K562 (cell line): ENCODE measurements at regions not wholly inside any gene's neighbourhood (a gene's known extent, or its start where the extent isn't known, plus 50 kb on each side); places are given as distances from the start of the nearest gene placed in this dataset.
"Not testable (repeated sequence)": the region's sequence is repeated elsewhere in the genome, so short reads cannot be mapped to it uniquely, and the experiment has no call there.

Source experiments
- ATAC-seq: fragments of 200-7000 bp; cut with Tn5 transposase; 3 replicates; pipeline ENCODE4 v1.9.1; 2020; ENCODE audit warnings: moderate library complexity
- BruUV-seq: library from RNA; stranded (reverse); fragments of 400-500 nt; replicated peaks from 2 replicates; lab custom pipeline; 2021; lab: Mats Ljungman, UMichigan
- CTCF ChIA-PET: fragments of 300-600 bp; formaldehyde crosslinking; extraction: SDS; loops from one replicate; lab custom pipeline; 2021; ENCODE audit warnings: low intra/inter-chr PET ratio; lab: Yijun Ruan, JAX
- POLR2A ChIA-PET: fragments of 300-600, 350-650 bp; sonication (Branson Sonifier 250); formaldehyde crosslinking; extraction: SDS; loops from one replicate; lab custom pipeline; 2021; ENCODE audit warnings: antibody characterized with exemption, inconsistent platforms; lab: Yijun Ruan, JAX
- DNase-seq, 4 experiments: peaks; one replicate each; pipeline versions ENCODE4 v3.0.0 to v3.0.0-alpha.2; 2011 to 2018; ENCODE audit warnings: low spot score in 3 of 4, mixed read lengths in 3 of 4; ENCODE audit errors: extremely low read depth in 1 of 4
- FAIRE-seq: peaks from 2 replicates; lab custom pipeline; 2011; peaks lifted over from hg19 to GRCh38; lab: Jason Lieb, UNC
- H2AFZ ChIP-seq: 2 replicates; pipeline ENCODE4 v1.6.0; 2011; ENCODE audit warnings: low read depth, low read length, control low read depth, inconsistent platforms
- H3K27ac ChIP-seq: fragments of 200-600 bp; 3 replicates; pipeline ENCODE4 v1.8.0; 2011; ENCODE audit warnings: low read depth, mild to moderate bottlenecking, control low read depth, inconsistent platforms, low read length, moderate library complexity, mixed read lengths; ENCODE audit errors: extremely low read depth
- H3K27me3 ChIP-seq, 2 experiments: fragments of 300-600 bp in 1 of 2; 2 replicates in 1 of 2; 3 replicates in 1 of 2; pipeline versions ENCODE4 v1.6.0 to v1.8.0; 2011; ENCODE audit warnings: inconsistent platforms in 2 of 2, low read length in 2 of 2, mild to moderate bottlenecking in 1 of 2, mixed read lengths in 1 of 2, moderate library complexity in 1 of 2; ENCODE audit not compliant: control insufficient read depth in 2 of 2, insufficient read depth in 2 of 2
- H3K36me3 ChIP-seq: fragments of 300-600 bp; 3 replicates; pipeline ENCODE4 v1.8.0; 2011; ENCODE audit warnings: mild to moderate bottlenecking, low read length, inconsistent platforms; ENCODE audit not compliant: control insufficient read depth, insufficient read depth
- H3K4me1 ChIP-seq, 2 experiments: fragments of 200-600 bp in 1 of 2; replicated peaks in 1 of 2; 2 replicates in 1 of 2; 3 replicates in 1 of 2; pipeline versions ENCODE4 v1.5.1 to v1.8.0; 2011; ENCODE audit warnings: inconsistent platforms in 2 of 2, low read length in 2 of 2, mild to moderate bottlenecking in 1 of 2, mixed read lengths in 1 of 2, moderate library complexity in 1 of 2; ENCODE audit not compliant: control insufficient read depth in 2 of 2, insufficient read depth in 2 of 2
- H3K4me2 ChIP-seq: 2 replicates; pipeline ENCODE4 v1.6.1; 2011; ENCODE audit warnings: low read length, control low read depth, inconsistent platforms, mixed read lengths; ENCODE audit not compliant: insufficient read depth
- H3K4me3 ChIP-seq: fragments of 200-600 bp; sonication (generic), shearing (Covaris generic); 2 replicates; pipeline ENCODE4 v1.5.1; 2016; ENCODE audit warnings: control low read depth, inconsistent platforms
- H3K79me2 ChIP-seq: fragments of 200-600 bp; 3 replicates; pipeline ENCODE4 v1.8.0; 2011; ENCODE audit warnings: low read length, inconsistent platforms; ENCODE audit not compliant: control insufficient read depth, insufficient read depth
- H3K9ac ChIP-seq, 2 experiments: 2 replicates each; pipeline versions ENCODE4 v1.6.0 to v1.6.1; 2011; ENCODE audit warnings: low read depth in 2 of 2, low read length in 2 of 2, control low read depth in 1 of 2, inconsistent platforms in 1 of 2, mild to moderate bottlenecking in 1 of 2, mixed read lengths in 1 of 2; ENCODE audit not compliant: insufficient read depth in 1 of 2
- H3K9me1 ChIP-seq: one replicate; pipeline ENCODE4 v1.6.0; 2011; ENCODE audit warnings: inconsistent platforms, mild to moderate bottlenecking, low read length, moderate library complexity; ENCODE audit not compliant: control insufficient read depth, insufficient read depth
- H3K9me3 ChIP-seq: replicated peaks from 2 replicates; pipeline ENCODE4 v1.5.1; 2011; ENCODE audit warnings: low read depth, low read length, inconsistent platforms; ENCODE audit not compliant: control insufficient read depth, insufficient read depth
- H4K20me1 ChIP-seq: replicated peaks from 2 replicates; pipeline ENCODE4 v1.6.1; 2011; ENCODE audit warnings: low read length, inconsistent platforms, mixed read lengths; ENCODE audit not compliant: control insufficient read depth, insufficient read depth
- WGBS: fragments of 100-300 bp; shearing (Covaris generic); methylation state at CpG from one replicate; pipeline ENCODE4 v1.1.6; 2016; ENCODE audit warnings: low coverage, mixed read lengths; ENCODE audit not compliant: insufficient coverage; ENCODE audit errors: missing lambda C conversion rate; 5-methylcytosine and 5-hydroxymethylcytosine counted together
- in situ Hi-C: fragments of 300-500 bp; cut with MboI; formaldehyde crosslinking; loops from 4 replicates; pipeline ENCODE4 v1.15.0; 2018; ENCODE audit warnings: inconsistent platforms, mixed read lengths
- intact Hi-C: fragments of 100-400 bp; cut with micrococcal nuclease; formaldehyde crosslinking; loops from 2 replicates; pipeline ENCODE4 v1.14.2; 2022
- TF ChIP-seq, protein P1 (sequence below), 2 experiments: fragments of 450-650 bp; formaldehyde crosslinking in 1 of 2; IDR thresholded peaks; 2 replicates each; pipeline versions ENCODE4 v1.4.0 to v1.6.1; 2014 to 2020; ENCODE audit warnings: mild to moderate bottlenecking in 2 of 2, borderline replicate concordance in 1 of 2, low read depth in 1 of 2

DNA sequence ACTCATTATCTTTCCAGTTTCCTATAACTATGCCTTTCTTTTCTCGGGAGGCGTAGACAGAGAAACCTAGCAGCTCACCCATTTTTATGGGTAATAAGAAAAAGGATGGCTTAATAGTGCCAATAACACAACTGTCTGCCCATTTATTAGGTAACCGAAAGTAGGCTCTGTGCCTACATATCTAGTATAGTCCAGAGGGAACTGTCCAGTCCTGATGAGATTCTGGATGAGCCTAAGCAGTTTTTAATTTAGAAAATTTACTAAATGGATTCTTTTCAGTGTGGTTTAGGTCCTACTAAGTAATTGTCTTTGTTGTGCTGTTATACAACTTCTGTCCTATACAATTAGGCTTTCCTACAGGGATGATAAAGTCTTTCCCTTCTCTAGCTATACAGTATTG is 157.6 kb downstream of the UNC93B1 start:
- BruUV-seq, ATAC-seq, H3K9me1 ChIP-seq, H3K9ac ChIP-seq, POLR2A ChIA-PET, DNase-seq, H3K36me3 ChIP-seq, H3K79me2 ChIP-seq, H3K27ac ChIP-seq, H3K4me3 ChIP-seq, H3K4me2 ChIP-seq, H3K4me1 ChIP-seq, FAIRE-seq, H4K20me1 ChIP-seq, intact Hi-C loops, H3K9me3 ChIP-seq, CTCF ChIA-PET, H2AFZ ChIP-seq: not testable (repeated sequence)
- H3K27me3 ChIP-seq, result peaks cover 0 to 14% of the 10 kb centered on the region in 2 experiments; a peak in 1 of 5 replicates
- WGBS, result 0% methylated on average over 3 of the region's 3 CpGs
- TF ChIP-seq, protein P1, sequence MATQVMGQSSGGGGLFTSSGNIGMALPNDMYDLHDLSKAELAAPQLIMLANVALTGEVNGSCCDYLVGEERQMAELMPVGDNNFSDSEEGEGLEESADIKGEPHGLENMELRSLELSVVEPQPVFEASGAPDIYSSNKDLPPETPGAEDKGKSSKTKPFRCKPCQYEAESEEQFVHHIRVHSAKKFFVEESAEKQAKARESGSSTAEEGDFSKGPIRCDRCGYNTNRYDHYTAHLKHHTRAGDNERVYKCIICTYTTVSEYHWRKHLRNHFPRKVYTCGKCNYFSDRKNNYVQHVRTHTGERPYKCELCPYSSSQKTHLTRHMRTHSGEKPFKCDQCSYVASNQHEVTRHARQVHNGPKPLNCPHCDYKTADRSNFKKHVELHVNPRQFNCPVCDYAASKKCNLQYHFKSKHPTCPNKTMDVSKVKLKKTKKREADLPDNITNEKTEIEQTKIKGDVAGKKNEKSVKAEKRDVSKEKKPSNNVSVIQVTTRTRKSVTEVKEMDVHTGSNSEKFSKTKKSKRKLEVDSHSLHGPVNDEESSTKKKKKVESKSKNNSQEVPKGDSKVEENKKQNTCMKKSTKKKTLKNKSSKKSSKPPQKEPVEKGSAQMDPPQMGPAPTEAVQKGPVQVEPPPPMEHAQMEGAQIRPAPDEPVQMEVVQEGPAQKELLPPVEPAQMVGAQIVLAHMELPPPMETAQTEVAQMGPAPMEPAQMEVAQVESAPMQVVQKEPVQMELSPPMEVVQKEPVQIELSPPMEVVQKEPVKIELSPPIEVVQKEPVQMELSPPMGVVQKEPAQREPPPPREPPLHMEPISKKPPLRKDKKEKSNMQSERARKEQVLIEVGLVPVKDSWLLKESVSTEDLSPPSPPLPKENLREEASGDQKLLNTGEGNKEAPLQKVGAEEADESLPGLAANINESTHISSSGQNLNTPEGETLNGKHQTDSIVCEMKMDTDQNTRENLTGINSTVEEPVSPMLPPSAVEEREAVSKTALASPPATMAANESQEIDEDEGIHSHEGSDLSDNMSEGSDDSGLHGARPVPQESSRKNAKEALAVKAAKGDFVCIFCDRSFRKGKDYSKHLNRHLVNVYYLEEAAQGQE (IDR thresholded peaks at IDR 0.05; ENCODE audit: borderline replicate concordance), result peak; percentile 65
- TF ChIP-seq, protein P1 (CRISPR knock-in tag; IDR thresholded peaks at IDR 0.05; ENCODE audit: low read depth), result not testable (repeated sequence)
- in situ Hi-C loops, result loop anchor here (10.0 kb wide), 1 partner anchor 88 kb away; no protein-coding TSS in a partner anchor

DNA sequence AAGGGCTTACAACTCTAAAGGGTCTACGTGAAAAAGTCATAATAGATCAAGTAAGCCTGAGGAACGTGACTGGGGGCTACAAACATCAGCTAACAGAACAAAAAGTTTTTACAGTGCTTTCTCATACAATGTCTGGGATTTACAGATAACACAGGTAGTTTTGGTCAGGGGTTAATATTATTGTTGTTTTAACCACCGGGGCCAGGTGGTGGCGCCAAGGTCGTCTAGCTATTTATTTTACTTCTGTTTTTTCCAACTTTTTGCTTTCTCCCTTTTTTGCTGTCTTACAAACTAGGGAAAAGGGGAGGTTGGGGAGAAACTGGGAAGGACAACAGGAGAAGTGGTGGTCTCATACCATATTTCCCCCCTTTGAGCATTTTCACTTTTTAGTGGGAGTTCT is 158.6 kb downstream of the UNC93B1 start:
- intact Hi-C loops, H3K79me2 ChIP-seq, H2AFZ ChIP-seq, H3K4me3 ChIP-seq, DNase-seq, H3K9ac ChIP-seq, H4K20me1 ChIP-seq, CTCF ChIA-PET, H3K36me3 ChIP-seq, POLR2A ChIA-PET, H3K4me2 ChIP-seq, H3K27ac ChIP-seq, ATAC-seq, H3K9me3 ChIP-seq, BruUV-seq, H3K9me1 ChIP-seq, H3K4me1 ChIP-seq, FAIRE-seq: not testable (repeated sequence)
- H3K27me3 ChIP-seq, result peaks cover 0 to 11% of the 10 kb centered on the region in 2 experiments; a peak in 1 of 5 replicates
- WGBS, result 0% methylated on average over 4 of the region's 5 CpGs
- in situ Hi-C loops, result loop anchor here (10.0 kb wide), 1 partner anchor 90 kb away; no protein-coding TSS in a partner anchor
